ENCODE measurements at regions not wholly inside any gene's neighbourhood (a gene's known extent, or its start where the extent isn't known, plus 50 kb on each side); places are given as distances from the start of the nearest gene placed in this dataset.

- Histone ChIP-seq H3K27me3 (replicated peaks in 1 of 4; ENCODE audit: control insufficient read depth in 3 of 4, extremely low read depth in 1 of 4, insufficient read depth in 3 of 4, low read length in 3 of 4) (no peaks in the 10 kb centered on the region), H2AFZ (ENCODE audit: low read length) (no peak overlapping the region), H3K4me2 (ENCODE audit: insufficient read depth in 1 of 2, low read depth in 2 of 2, low read length in 2 of 2) (no peak overlapping the region), H2BK12ac (ENCODE audit: low read depth, low read length) (no peak overlapping the region), H3K23me2 (ENCODE audit: low read depth, low read length) (peaks cover 6% of the 10 kb centered on the region; the same call in 1 of the 2 replicates), H2BK20ac (ENCODE audit: low read length) (no peak overlapping the region), H3K23ac (ENCODE audit: insufficient read length) (no peak overlapping the region), H3K27ac (ENCODE audit: low read depth, low read length) (no peak overlapping the region), H3K56ac (replicated peaks; ENCODE audit: insufficient read length, low read depth, low read length) (no peak overlapping the region), H3K14ac (ENCODE audit: insufficient read length) (no peak overlapping the region), H3K18ac (ENCODE audit: extremely low read depth, low read length) (no peak overlapping the region), H4K8ac (ENCODE audit: extremely low read depth, insufficient read depth, low read length) (no peak overlapping the region), H3K79me2 (ENCODE audit: control insufficient read depth in 1 of 2, insufficient read depth in 2 of 2, low read length in 2 of 2) (no peaks in the 10 kb centered on the region), H4K20me1 (replicated peaks in 1 of 2; ENCODE audit: control insufficient read depth in 1 of 2, insufficient read depth in 2 of 2, low read length in 2 of 2) (no peaks in the 10 kb centered on the region), H2BK5ac (ENCODE audit: low read depth, low read length) (no peak overlapping the region), H4K5ac (ENCODE audit: insufficient read length, low read depth, low read length) (no peak overlapping the region), H3K9ac (replicated peaks in 1 of 4; ENCODE audit: extremely low read depth in 1 of 4, low read depth in 3 of 4, low read length in 3 of 4) (no peak overlapping the region), H3K36me3 (ENCODE audit: control insufficient read depth in 2 of 4, insufficient read depth in 4 of 4, low read length in 3 of 4) (no peaks in the 10 kb centered on the region; a peak in 1 of 8 replicates), H2AK5ac (ENCODE audit: low read depth, low read length) (no peak overlapping the region), H2BK15ac (ENCODE audit: low read length) (no peak overlapping the region), H4K91ac (replicated peaks; ENCODE audit: insufficient read length, low read length) (no peak overlapping the region), H2BK120ac (replicated peaks; ENCODE audit: low read depth, low read length) (no peak overlapping the region), H3K4me3 (ENCODE audit: extremely low read depth in 1 of 4, insufficient read depth in 2 of 4, low read depth in 3 of 4, low read length in 4 of 4) (no peak overlapping the region), H3K4me1 (replicated peaks in 1 of 4; ENCODE audit: control insufficient read depth in 3 of 4, insufficient read depth in 4 of 4, low read length in 3 of 4) (no peaks in the 10 kb centered on the region; a peak in 1 of 7 replicates), H3K79me1 (ENCODE audit: low read depth, low read length) (no peaks in the 10 kb centered on the region; the same call in 1 of the 2 replicates), H3K9me3 (ENCODE audit: insufficient read depth in 2 of 2, low read depth in 1 of 2, low read length in 1 of 2) (peaks cover 29 to 35% of the 10 kb centered on the region in 2 experiments), H3K4ac (replicated peaks; ENCODE audit: insufficient read length, low read depth, low read length) (no peak overlapping the region)
- no peak for FAIRE-seq
- no peak for DNase-seq (ENCODE audit: low read depth in 1 of 2, low spot score in 2 of 2)
- ChIA-PET POLR2A (ENCODE audit: partially characterized antibody) (no interaction called here), CTCF (ENCODE audit: partially characterized antibody) (interaction anchor here (1.1 to 2.3 kb wide), 3 partner anchors 10 to 273 kb away, joined by 3 to 8 read pairs (median 3); no protein-coding TSS in a partner anchor)
- WGBS, 2 experiments (ENCODE audit: extremely low coverage in 1 of 2, insufficient coverage in 1 of 2, insufficient read length in 1 of 2, insufficient replicate concordance in 2 of 2, low coverage in 1 of 2, low lambda C conversion rate in 2 of 2, missing lambda C conversion rate in 1 of 2) = 91% methylated on average over 4 of the region's 4 CpGs; no CpG with 5 or more reads in 1 of the 2 experiments
- TF ChIP-seq FOSL1 (IDR thresholded peaks at IDR 0.05; ENCODE audit: insufficient read depth, low read depth, low read length) = no peak
- TF ChIP-seq RFX5 (IDR thresholded peaks at IDR 0.05; ENCODE audit: borderline replicate concordance, low read depth, low read length) = no peak
- no peak for TF ChIP-seq MAFK (IDR thresholded peaks at IDR 0.05; ENCODE audit: low read depth, low read length)
- no peak for TF ChIP-seq SUZ12 (IDR thresholded peaks at IDR 0.05; ENCODE audit: low read length)
- TF ChIP-seq KDM5A (IDR thresholded peaks at IDR 0.05; ENCODE audit: low read length) = no peak
- no peak for TF ChIP-seq BCL11A (IDR thresholded peaks at IDR 0.05; ENCODE audit: low read depth in 2 of 2, low read length in 2 of 2)
- TF ChIP-seq RBBP5 (IDR thresholded peaks at IDR 0.05; ENCODE audit: borderline replicate concordance, low read depth, low read length) = no peak
- TF ChIP-seq CEBPB (IDR thresholded peaks at IDR 0.05; ENCODE audit: low read depth, low read length) = no peak
- TF ChIP-seq CHD2 (IDR thresholded peaks at IDR 0.05; ENCODE audit: low read length) = no peak
- TF ChIP-seq, protein P1, sequence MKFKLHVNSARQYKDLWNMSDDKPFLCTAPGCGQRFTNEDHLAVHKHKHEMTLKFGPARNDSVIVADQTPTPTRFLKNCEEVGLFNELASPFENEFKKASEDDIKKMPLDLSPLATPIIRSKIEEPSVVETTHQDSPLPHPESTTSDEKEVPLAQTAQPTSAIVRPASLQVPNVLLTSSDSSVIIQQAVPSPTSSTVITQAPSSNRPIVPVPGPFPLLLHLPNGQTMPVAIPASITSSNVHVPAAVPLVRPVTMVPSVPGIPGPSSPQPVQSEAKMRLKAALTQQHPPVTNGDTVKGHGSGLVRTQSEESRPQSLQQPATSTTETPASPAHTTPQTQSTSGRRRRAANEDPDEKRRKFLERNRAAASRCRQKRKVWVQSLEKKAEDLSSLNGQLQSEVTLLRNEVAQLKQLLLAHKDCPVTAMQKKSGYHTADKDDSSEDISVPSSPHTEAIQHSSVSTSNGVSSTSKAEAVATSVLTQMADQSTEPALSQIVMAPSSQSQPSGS (IDR thresholded peaks at IDR 0.05; ENCODE audit: low read length) = no peak
Observed at GRCh38 chr10:123390332-123390731, 236.1 kb downstream of the BUB3 start.

Data from H1 (cell line).